ENCODE measurements at regions not wholly inside any gene's neighbourhood (a gene's known extent, or its start where the extent isn't known, plus 50 kb on each side); places are given as distances from the start of the nearest gene placed in this dataset.

- no peak for DNase-seq (ENCODE audit: low spot score)
- no peak for TF ChIP-seq CTCF (IDR thresholded peaks at IDR 0.05; ENCODE audit: extremely low read depth, missing control alignments)
Observed at GRCh38 chr6:93081901-93082300, 337.5 kb downstream of the EPHA7 start.

DNA sequence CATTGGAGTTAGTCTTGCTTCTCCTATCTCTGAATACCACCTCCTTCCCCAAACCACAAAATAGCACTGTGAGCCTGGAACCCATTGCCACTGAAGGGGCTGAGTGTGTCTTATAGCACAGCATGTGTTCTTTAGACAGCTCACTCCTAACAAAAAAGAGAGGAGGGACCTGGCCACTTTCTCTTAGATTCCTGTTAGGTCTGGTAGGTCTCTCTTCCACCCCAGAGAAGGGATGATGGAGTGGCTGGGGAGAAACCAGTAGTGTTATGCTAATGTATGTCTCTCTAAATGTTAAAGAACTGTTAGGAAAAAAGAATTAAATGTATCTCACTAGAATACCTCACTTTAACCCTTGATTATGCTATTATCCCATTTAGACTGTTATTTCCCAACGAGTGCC is 340.3 kb downstream of the EPHA7 start:
- DNase-seq (ENCODE audit: low spot score): no peak
- no peak for TF ChIP-seq CTCF (IDR thresholded peaks at IDR 0.05; ENCODE audit: extremely low read depth, missing control alignments)

GRCh38 chr6:93073811-93074210 is 345.5 kb downstream of the EPHA7 start:
- no peak for DNase-seq (ENCODE audit: low spot score)
- no peak for TF ChIP-seq CTCF (IDR thresholded peaks at IDR 0.05; ENCODE audit: extremely low read depth, missing control alignments)

DNA sequence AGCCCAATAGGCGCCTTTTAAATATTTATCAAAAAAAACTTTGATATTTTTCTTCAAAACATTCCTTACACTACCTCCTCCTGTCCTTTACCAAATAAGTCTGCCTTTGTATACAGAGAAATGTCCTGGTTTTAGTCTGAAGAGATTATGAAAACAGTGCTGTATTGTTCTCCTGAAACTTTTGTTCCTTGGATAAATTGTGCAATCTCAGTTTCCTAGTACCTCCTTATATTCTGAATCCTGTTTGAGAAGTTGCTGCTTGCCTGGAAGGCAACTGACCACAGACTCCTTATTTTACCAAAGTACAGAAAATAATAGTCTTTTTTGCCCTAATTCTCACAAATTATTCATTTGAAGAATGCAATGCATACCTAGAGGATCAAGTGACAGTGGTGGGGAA is 349.5 kb downstream of the EPHA7 start:
- no peak for DNase-seq (ENCODE audit: low spot score)
- TF ChIP-seq CTCF (IDR thresholded peaks at IDR 0.05; ENCODE audit: extremely low read depth, missing control alignments): no peak

- TF ChIP-seq CTCF (IDR thresholded peaks at IDR 0.05; ENCODE audit: extremely low read depth, missing control alignments): no peak
- DNase-seq (ENCODE audit: low spot score): no peak
Observed at GRCh38 chr6:93059911-93060310, 359.4 kb downstream of the EPHA7 start.

GRCh38 chr6:93057584-93057983 is 361.8 kb downstream of the EPHA7 start:
- TF ChIP-seq CTCF (IDR thresholded peaks at IDR 0.05; ENCODE audit: extremely low read depth, missing control alignments): no peak
- no peak for DNase-seq (ENCODE audit: low spot score)

- DNase-seq (ENCODE audit: low spot score): no peak
- TF ChIP-seq CTCF (IDR thresholded peaks at IDR 0.05; ENCODE audit: extremely low read depth, missing control alignments): no peak
Observed at GRCh38 chr6:93048381-93048780, 371.0 kb downstream of the EPHA7 start.

All from GM20000 (cell line).